Vagina (tissue), 2 donors: ENCODE measurements at regions not wholly inside any gene's neighbourhood (a gene's known extent, or its start where the extent isn't known, plus 50 kb on each side); places are given as distances from the start of the nearest gene placed in this dataset.
"Not testable (repeated sequence)": the region's sequence is repeated elsewhere in the genome, so short reads cannot be mapped to it uniquely, and the experiment has no call there.

ENCODE experiments used
- DNase-seq, 2 donors: peaks; one replicate each; pipeline ENCODE4 v3.0.0-alpha.2; 2017; ENCODE audit errors: extremely low spot score in 2 of 2
- H3K27ac ChIP-seq: fragments of 200-600 bp; sonication (generic); one replicate; pipeline ENCODE4 v1.5.1; 2019
- H3K27me3 ChIP-seq: fragments of 200-600 bp; sonication (generic); one replicate; pipeline ENCODE4 v1.5.1; 2019
- H3K36me3 ChIP-seq, 2 donors: fragments of 200-600 bp; sonication (generic); one replicate each; pipeline ENCODE4 v1.5.1; 2017 to 2019
- H3K4me1 ChIP-seq: fragments of 200-600 bp; sonication (generic); one replicate; pipeline ENCODE4 v1.5.1; 2019
- H3K4me3 ChIP-seq, 2 donors: fragments of 200-600 bp; sonication (generic); 1 replicate in 1 of 2; 2 replicates in 1 of 2; pipeline ENCODE4 v1.5.1; 2016 to 2019
- H3K9me3 ChIP-seq: fragments of 200-600 bp; sonication (generic); one replicate; pipeline ENCODE4 v1.5.1; 2019
- POLR2A ChIP-seq, 2 donors: fragments of 450-650 bp; IDR thresholded peaks; one replicate each; pipeline ENCODE4 v1.6.1; 2017; ENCODE audit warnings: antibody characterized with exemption in 2 of 2, mild to moderate bottlenecking in 2 of 2, moderate library complexity in 2 of 2
- POLR2AphosphoS5 ChIP-seq, 2 donors: sonication (generic); formaldehyde crosslinking; IDR thresholded peaks; one replicate each; pipeline ENCODE4 v1.9.0; 2017; ENCODE audit warnings: antibody characterized with exemption in 2 of 2, mild to moderate bottlenecking in 2 of 2, low read depth in 1 of 2; ENCODE audit not compliant: insufficient read depth in 1 of 2
- intact Hi-C: fragments of 100-400 bp; cut with DNase I; formaldehyde crosslinking; loops from one replicate; pipeline ENCODE4 v1.15.1; 2023
- TF ChIP-seq, protein P1 (sequence below), 3 experiments: fragments of 450-650 bp in 2 of 3; fragments of 200-600 bp in 1 of 3; sonication (generic) in 1 of 3; IDR thresholded peaks; one replicate each; pipeline ENCODE4 v1.5.1; 2017 to 2019; ENCODE audit warnings: antibody characterized with exemption in 3 of 3, mild to moderate bottlenecking in 2 of 3, moderate library complexity in 2 of 3

DNA sequence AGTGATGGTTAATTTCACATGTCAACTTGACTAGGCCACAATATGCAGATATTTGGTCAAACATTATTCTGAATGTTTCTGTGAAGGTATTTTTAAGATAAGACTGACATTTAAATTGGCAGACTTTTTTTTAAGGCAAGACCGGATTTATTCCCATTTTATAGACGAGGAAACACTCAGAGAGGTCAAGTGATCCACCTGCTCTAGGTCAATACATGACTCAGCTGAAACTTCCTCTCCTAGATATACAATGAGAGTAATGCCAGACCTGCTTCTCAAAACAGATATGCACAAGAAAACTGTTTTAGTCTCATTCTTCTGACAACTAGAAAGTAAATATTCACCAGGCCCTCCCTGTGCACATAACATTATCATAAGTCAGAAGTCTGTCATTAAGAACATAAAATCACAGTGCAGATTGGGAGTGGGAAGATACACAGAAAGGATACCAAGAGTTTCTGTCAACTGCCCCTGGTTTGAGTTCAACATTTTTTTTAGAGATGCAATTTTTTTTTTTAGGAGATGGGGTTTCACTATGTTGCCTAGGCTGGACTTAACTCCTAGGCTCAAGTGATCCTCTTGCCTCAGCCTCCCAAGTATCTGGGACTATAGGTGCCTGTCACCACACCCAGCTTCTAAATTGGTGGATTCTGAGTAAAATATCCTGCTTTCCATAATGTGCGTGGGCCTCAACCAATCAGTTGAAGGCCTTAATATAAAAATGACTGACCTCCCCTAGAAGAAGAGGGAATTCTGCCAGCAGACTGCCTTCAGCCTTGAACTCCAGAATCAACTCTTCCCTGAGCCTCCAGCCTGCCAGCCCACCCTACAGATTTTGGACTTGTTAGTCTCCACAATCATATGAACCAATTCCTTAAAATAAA lies 121.4 kb downstream of the ZFAND4 start:
- H3K4me1 ChIP-seq, result no peaks in the 10 kb centered on the region
- H3K9me3 ChIP-seq, result no peaks in the 10 kb centered on the region
- H3K4me3 ChIP-seq, result no peak overlapping the region
- no peaks in the 10 kb centered on the region for H3K27me3 ChIP-seq
- no peak overlapping the region for H3K27ac ChIP-seq
- no peak for DNase-seq
- TF ChIP-seq, protein P1, sequence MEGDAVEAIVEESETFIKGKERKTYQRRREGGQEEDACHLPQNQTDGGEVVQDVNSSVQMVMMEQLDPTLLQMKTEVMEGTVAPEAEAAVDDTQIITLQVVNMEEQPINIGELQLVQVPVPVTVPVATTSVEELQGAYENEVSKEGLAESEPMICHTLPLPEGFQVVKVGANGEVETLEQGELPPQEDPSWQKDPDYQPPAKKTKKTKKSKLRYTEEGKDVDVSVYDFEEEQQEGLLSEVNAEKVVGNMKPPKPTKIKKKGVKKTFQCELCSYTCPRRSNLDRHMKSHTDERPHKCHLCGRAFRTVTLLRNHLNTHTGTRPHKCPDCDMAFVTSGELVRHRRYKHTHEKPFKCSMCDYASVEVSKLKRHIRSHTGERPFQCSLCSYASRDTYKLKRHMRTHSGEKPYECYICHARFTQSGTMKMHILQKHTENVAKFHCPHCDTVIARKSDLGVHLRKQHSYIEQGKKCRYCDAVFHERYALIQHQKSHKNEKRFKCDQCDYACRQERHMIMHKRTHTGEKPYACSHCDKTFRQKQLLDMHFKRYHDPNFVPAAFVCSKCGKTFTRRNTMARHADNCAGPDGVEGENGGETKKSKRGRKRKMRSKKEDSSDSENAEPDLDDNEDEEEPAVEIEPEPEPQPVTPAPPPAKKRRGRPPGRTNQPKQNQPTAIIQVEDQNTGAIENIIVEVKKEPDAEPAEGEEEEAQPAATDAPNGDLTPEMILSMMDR (IDR thresholded peaks at IDR 0.05), result no peak
- no peak for TF ChIP-seq POLR2AphosphoS5 (IDR thresholded peaks at IDR 0.05; ENCODE audit: insufficient read depth in 1 of 2, low read depth in 1 of 2)
- no peak for TF ChIP-seq POLR2A (IDR thresholded peaks at IDR 0.05)
- intact Hi-C loops, result no loop called here
- peaks cover 0 to 6% of the 10 kb centered on the region in 2 donors for H3K36me3 ChIP-seq

DNA sequence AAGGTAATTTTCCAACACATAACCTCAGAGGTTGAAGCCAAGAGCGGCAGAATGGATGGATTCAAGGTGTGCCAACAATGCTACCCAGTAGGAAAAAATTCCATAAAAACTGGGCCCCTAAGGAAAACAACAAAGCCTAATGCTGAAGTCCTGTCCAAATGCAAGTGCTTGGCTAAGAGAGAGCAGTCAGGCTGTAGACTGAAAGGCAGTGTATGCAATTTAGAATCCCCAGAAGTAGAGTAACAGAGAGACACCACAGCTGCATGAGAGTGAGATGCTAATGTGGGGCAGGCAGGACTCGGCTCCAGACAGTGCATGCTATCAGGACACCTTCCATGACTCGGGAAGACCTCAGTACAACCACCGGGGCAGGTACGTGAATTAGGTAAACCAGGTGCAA lies 124.5 kb downstream of the ZFAND4 start:
- DNase-seq, result no peak
- intact Hi-C loops, result no loop called here
- Histone ChIP-seq H3K27ac (no peak overlapping the region), H3K4me1 (no peaks in the 10 kb centered on the region), H3K4me3 (no peak overlapping the region), H3K27me3 (no peaks in the 10 kb centered on the region), H3K36me3 (peaks cover 0 to 6% of the 10 kb centered on the region in 2 donors), H3K9me3 (no peaks in the 10 kb centered on the region)
- TF ChIP-seq, protein P1 (IDR thresholded peaks at IDR 0.05), result no peak

DNA sequence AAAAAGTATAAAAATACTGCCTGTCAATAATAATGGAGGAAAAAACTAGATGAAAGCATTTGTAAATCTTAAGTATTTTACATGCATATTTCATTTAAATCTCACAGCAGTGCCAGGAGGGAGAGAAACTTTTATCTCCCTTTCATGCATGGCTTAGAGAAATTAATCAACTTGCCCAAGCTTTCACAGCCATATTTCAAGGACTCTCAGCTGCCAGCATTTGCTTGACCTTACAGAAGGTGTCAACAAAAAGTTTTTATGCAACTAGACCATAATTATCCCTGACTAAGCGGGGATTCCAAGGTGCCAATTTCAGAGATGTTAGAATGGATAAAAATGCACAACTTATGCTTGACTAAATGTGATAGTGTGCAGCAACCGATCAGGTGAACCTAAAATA lies 125.4 kb downstream of the ZFAND4 start:
- DNase-seq, result no peak
- peaks cover 0 to 6% of the 10 kb centered on the region in 2 donors for H3K36me3 ChIP-seq
- H3K9me3 ChIP-seq, result no peaks in the 10 kb centered on the region
- H3K4me1 ChIP-seq, result no peaks in the 10 kb centered on the region
- TF ChIP-seq, protein P1 (IDR thresholded peaks at IDR 0.05), result no peak
- H3K4me3 ChIP-seq, result no peak overlapping the region
- no peak overlapping the region for H3K27ac ChIP-seq
- intact Hi-C loops, result no loop called here
- H3K27me3 ChIP-seq, result no peaks in the 10 kb centered on the region

DNA sequence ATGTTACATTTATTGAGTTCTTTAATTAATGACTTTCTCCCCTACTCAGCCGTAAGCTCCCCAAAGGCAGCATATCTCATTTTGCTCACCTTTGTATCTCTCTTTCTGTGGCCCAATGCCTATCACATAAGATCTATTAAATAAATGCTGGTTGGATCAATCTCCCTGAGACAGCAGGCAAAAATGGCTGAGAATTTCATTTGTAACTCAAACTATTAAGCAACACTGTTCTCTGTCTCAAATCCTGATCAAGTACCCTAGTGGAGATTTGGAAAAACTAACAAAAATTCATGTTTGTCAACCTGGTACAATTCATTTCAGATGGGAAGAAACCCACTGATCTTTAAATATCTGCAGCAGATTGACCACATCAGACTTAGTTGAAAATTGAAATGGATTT lies 127.4 kb downstream of the ZFAND4 start:
- TF ChIP-seq, protein P1 (IDR thresholded peaks at IDR 0.05), result no peak
- no peak for TF ChIP-seq POLR2A (IDR thresholded peaks at IDR 0.05)
- TF ChIP-seq POLR2AphosphoS5 (IDR thresholded peaks at IDR 0.05; ENCODE audit: insufficient read depth in 1 of 2, low read depth in 1 of 2), result no peak
- intact Hi-C loops, result no loop called here
- no peaks in the 10 kb centered on the region for H3K4me1 ChIP-seq
- peaks cover 0 to 4% of the 10 kb centered on the region in 2 donors for H3K36me3 ChIP-seq
- H3K4me3 ChIP-seq, result no peak overlapping the region
- no peak for DNase-seq
- H3K27me3 ChIP-seq, result no peaks in the 10 kb centered on the region
- H3K27ac ChIP-seq, result no peak overlapping the region
- H3K9me3 ChIP-seq, result no peaks in the 10 kb centered on the region

DNA sequence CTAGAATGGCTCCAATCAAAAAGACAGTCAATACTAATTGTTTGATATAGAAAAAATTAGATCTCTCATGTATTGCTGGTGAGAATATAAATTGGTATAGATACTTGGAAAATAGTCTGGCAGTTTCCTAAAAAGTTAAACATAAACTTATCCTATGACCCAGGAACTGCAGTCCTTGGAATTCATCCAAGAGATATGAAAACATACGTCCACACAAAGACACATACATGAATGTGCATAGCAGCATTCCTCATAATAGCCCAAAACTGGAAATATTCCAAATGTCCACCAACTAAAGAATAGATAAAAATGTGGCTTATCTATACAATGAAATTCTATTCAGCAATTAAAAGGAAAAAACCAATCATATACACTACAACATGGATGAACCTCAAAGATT lies 128.4 kb downstream of the ZFAND4 start:
- intact Hi-C loops, result no loop called here
- H3K27me3 ChIP-seq, result no peaks in the 10 kb centered on the region
- TF ChIP-seq POLR2AphosphoS5 (IDR thresholded peaks at IDR 0.05; ENCODE audit: insufficient read depth in 1 of 2, low read depth in 1 of 2) (no peak), POLR2A (IDR thresholded peaks at IDR 0.05) (no peak)
- TF ChIP-seq, protein P1 (IDR thresholded peaks at IDR 0.05), result no peak

DNA sequence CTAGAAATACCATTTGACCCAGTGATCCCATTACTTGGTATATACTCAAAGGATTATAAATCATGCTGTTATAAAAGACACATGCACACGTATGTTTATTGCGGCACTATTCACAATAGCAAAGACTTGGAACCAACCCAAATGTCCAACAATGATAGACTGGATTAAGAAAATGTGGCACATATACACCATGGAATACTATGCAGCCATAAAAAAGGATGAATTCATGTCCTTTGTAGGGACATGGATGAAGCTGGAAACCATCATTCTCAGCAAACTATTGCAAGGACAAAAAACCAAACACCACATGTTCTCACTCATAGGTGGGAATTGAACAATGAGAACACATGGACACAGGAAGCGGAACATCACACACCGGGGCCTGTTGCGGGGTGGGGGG lies 131.5 kb downstream of the ZFAND4 start:
- DNase-seq, H3K36me3 ChIP-seq, intact Hi-C loops, H3K9me3 ChIP-seq, H3K4me1 ChIP-seq, H3K4me3 ChIP-seq, H3K27me3 ChIP-seq, H3K27ac ChIP-seq: not testable (repeated sequence)

More for the DNA sequence above, 128.4 kb downstream of the ZFAND4 start:
- no peaks in the 10 kb centered on the region for H3K4me1 ChIP-seq
- H3K9me3 ChIP-seq, result no peaks in the 10 kb centered on the region
- H3K36me3 ChIP-seq, result no peaks in the 10 kb centered on the region
- no peak for DNase-seq
- H3K4me3 ChIP-seq, result no peak overlapping the region
- no peak overlapping the region for H3K27ac ChIP-seq

DNA sequence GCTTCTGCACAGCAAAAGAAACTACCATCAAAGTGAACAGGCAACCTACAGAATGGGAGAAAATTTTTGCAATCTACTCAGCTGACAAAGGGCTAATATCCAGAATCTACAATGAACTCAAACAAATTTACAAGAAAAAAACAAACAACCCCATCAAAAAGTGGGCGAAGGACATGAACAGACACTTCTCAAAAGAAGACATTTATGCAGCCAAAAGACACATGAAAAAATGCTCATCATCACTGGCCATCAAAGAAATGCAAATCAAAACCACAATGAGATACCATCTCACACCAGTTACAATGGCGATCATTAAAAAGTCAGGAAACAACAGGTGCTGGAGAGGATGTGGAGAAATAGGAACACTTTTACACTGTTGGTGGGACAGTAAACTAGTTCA lies 132.0 kb downstream of the ZFAND4 start:
- intact Hi-C loops, DNase-seq, H3K27me3 ChIP-seq, H3K36me3 ChIP-seq, H3K4me3 ChIP-seq, H3K4me1 ChIP-seq, H3K27ac ChIP-seq, H3K9me3 ChIP-seq: not testable (repeated sequence)

DNA sequence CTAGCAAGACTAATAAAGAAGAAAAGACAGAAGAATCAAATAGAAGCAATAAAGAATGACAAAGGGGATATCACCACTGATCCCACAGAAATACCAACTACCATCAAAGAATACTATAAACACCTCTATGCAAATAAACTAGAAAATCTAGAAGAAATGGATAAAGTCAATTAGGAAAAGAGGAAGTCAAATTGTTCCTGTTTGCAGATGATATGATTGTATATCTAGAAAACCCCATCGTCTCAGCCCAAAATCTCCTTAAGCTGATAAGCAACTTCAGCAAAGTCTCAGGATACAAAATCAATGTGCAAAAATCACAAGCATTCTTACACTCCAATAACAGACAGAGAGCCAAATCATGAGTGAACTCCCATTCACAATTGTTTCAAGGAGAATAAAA lies 133.0 kb downstream of the ZFAND4 start:
- H3K4me1 ChIP-seq, intact Hi-C loops, H3K27me3 ChIP-seq, H3K36me3 ChIP-seq, DNase-seq, H3K4me3 ChIP-seq, H3K27ac ChIP-seq, H3K9me3 ChIP-seq: not testable (repeated sequence)
